ENCODE measurements at regions not wholly inside any gene's neighbourhood (a gene's known extent, or its start where the extent isn't known, plus 50 kb on each side); places are given as distances from the start of the nearest gene placed in this dataset.

DNA sequence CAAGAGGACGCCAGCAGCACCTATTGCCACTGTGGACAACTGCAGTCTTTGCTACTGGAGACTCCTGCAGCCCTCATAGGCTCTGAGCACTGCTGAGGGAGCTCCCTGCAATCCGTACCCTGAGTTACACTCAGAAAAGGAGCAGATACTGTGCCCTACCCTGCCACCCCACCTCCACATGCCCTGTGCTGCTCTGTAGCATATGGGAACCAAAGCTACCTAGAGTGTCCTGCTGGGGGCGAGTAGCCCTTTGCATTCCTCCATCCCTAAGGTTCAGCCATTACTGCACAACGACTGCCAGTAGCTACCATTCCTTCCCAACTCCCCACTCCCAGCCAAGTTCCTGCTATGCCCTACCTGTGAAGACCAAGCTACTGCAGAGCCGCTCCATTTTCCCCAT is 90.2 kb upstream of the SNCAIP start:
- intact Hi-C loops (cut with DNase I, micrococcal nuclease), result no loop called here
- CTCF ChIA-PET, result no interaction called here
- POLR2A ChIA-PET, result no interaction called here

DNA sequence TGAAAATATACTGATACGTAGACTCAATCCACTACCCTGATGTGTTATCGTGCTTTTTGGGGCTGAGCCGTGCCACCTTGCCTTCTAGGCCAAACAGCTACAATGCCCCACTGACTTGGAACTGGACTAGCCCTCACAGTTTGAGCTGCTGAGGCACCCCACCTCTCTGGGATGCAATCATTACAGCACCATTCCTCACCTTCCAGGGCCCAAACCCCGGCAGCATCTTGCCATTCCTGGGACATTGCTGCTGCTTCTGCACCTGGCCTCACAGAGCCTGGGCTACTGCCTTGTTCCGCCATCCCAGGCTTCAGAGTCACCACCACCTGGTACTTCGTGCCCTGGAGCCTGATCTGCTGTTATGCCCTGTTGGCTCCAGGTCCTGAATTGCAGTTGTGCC is 89.5 kb upstream of the SNCAIP start:
- Histone ChIP-seq H3K36me3 (ENCODE audit: insufficient read depth, low read length) (no peaks in the 10 kb centered on the region), H3K9me3 (ENCODE audit: control insufficient read depth in 1 of 2, insufficient read depth in 1 of 2, low read length in 2 of 2) (peaks cover 0 to 12% of the 10 kb centered on the region in 2 experiments), H3K4me3 (ENCODE audit: low read length) (no peak overlapping the region), H3K27ac (ENCODE audit: low read depth in 1 of 2, low read length in 2 of 2) (no peak overlapping the region), H3K27me3 (ENCODE audit: control insufficient read depth in 1 of 2, insufficient read depth in 2 of 2, low read length in 2 of 2) (no peaks in the 10 kb centered on the region), H3K4me1 (ENCODE audit: insufficient read depth, low read length) (no peaks in the 10 kb centered on the region)
- ChIA-PET CTCF (no interaction called here), POLR2A (no interaction called here)
- ATAC-seq (ENCODE audit: poor library complexity) (no peak), DNase-seq (no peak)
- Mint-ChIP-seq H3K27me3 (peaks cover 4% of the 10 kb centered on the region), H3K9me3 (peaks cover 3% of the 10 kb centered on the region), H3K4me1 (ENCODE audit: low read depth) (no peaks in the 10 kb centered on the region), H3K4me3 (no peak overlapping the region), H3K27ac (no peak overlapping the region), H3K36me3 (ENCODE audit: low read depth) (no peaks in the 10 kb centered on the region)
- TF ChIP-seq, protein P1, sequence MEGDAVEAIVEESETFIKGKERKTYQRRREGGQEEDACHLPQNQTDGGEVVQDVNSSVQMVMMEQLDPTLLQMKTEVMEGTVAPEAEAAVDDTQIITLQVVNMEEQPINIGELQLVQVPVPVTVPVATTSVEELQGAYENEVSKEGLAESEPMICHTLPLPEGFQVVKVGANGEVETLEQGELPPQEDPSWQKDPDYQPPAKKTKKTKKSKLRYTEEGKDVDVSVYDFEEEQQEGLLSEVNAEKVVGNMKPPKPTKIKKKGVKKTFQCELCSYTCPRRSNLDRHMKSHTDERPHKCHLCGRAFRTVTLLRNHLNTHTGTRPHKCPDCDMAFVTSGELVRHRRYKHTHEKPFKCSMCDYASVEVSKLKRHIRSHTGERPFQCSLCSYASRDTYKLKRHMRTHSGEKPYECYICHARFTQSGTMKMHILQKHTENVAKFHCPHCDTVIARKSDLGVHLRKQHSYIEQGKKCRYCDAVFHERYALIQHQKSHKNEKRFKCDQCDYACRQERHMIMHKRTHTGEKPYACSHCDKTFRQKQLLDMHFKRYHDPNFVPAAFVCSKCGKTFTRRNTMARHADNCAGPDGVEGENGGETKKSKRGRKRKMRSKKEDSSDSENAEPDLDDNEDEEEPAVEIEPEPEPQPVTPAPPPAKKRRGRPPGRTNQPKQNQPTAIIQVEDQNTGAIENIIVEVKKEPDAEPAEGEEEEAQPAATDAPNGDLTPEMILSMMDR (IDR thresholded peaks at IDR 0.05), result no peak
- intact Hi-C loops (cut with DNase I, micrococcal nuclease), result no loop called here

More for the DNA sequence above, 90.2 kb upstream of the SNCAIP start:
- no peaks in the 10 kb centered on the region for H3K27me3 ChIP-seq (ENCODE audit: control insufficient read depth in 1 of 2, insufficient read depth in 2 of 2, low read length in 2 of 2)
- H3K9me3 Mint-ChIP-seq, result peaks cover 3% of the 10 kb centered on the region
- DNase-seq (no peak), ATAC-seq (ENCODE audit: poor library complexity) (no peak)
- no peaks in the 10 kb centered on the region for H3K36me3 Mint-ChIP-seq (ENCODE audit: low read depth)
- H3K36me3 ChIP-seq (ENCODE audit: insufficient read depth, low read length), result no peaks in the 10 kb centered on the region
- peaks cover 4% of the 10 kb centered on the region for H3K27me3 Mint-ChIP-seq
- no peaks in the 10 kb centered on the region for H3K4me1 Mint-ChIP-seq (ENCODE audit: low read depth)
- no peak overlapping the region for H3K4me3 ChIP-seq (ENCODE audit: low read length)
- TF ChIP-seq, protein P1 (IDR thresholded peaks at IDR 0.05), result no peak
- H3K4me3 Mint-ChIP-seq, result no peak overlapping the region
- H3K27ac ChIP-seq (ENCODE audit: low read depth in 1 of 2, low read length in 2 of 2), result no peak overlapping the region
- peaks cover 0 to 12% of the 10 kb centered on the region in 2 experiments for H3K9me3 ChIP-seq (ENCODE audit: control insufficient read depth in 1 of 2, insufficient read depth in 1 of 2, low read length in 2 of 2)
- H3K4me1 ChIP-seq (ENCODE audit: insufficient read depth, low read length), result no peaks in the 10 kb centered on the region
- H3K27ac Mint-ChIP-seq, result no peak overlapping the region

DNA sequence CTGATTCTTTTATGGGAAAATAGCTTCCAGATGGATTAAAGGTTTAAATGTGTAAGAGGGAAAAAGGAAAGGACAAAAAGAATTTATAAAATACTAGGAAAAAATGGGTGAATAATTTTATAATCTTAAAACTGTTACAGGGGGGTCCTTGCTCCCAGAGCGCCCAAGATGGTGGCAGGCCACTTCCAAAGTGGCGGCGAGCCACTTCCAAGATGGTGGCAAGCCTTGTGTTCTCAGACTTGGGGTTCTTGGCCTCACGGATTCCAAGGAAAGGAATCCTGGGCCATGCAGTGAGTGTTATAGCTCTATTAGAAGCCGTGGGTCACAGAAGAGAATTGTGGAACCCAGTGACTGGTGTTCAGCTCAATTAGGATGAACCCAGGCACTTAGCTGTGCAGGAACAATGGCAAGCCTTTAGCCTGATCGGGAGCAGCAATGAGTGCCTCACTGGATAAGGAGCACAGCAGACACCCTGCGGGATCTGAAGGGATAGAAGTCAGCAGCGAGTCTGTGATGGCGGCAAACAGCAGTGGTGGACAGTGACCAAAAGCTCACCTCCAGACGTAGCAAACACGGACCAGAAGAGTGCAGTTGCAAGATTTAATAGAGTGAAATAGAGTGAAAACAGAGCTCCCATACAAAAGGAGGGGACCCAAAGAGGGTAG is 83.2 kb upstream of the SNCAIP start:
- no peak for ATAC-seq (ENCODE audit: poor library complexity)

More for the DNA sequence above, 83.2 kb upstream of the SNCAIP start:
- Mint-ChIP-seq H3K9me3 (no peaks in the 10 kb centered on the region), H3K4me3 (no peak overlapping the region), H3K4me1 (ENCODE audit: low read depth) (no peaks in the 10 kb centered on the region), H3K27ac (no peak overlapping the region), H3K27me3 (no peaks in the 10 kb centered on the region), H3K36me3 (ENCODE audit: low read depth) (no peaks in the 10 kb centered on the region)
- Histone ChIP-seq H3K9me3 (ENCODE audit: control insufficient read depth in 1 of 2, insufficient read depth in 1 of 2, low read length in 2 of 2) (no peaks in the 10 kb centered on the region), H3K36me3 (ENCODE audit: insufficient read depth, low read length) (no peaks in the 10 kb centered on the region), H3K27me3 (ENCODE audit: control insufficient read depth in 1 of 2, insufficient read depth in 2 of 2, low read length in 2 of 2) (no peaks in the 10 kb centered on the region), H3K27ac (ENCODE audit: low read depth in 1 of 2, low read length in 2 of 2) (no peak overlapping the region), H3K4me3 (ENCODE audit: low read length) (no peak overlapping the region), H3K4me1 (ENCODE audit: insufficient read depth, low read length) (no peaks in the 10 kb centered on the region)
- POLR2A ChIA-PET, result no interaction called here
- TF ChIP-seq, protein P1 (IDR thresholded peaks at IDR 0.05), result no peak
- CTCF ChIA-PET, result no interaction called here
- intact Hi-C loops (cut with DNase I, micrococcal nuclease), result no loop called here
- no peak for DNase-seq

Measured in CD4-positive, alpha-beta T cell (primary cell).